HG03175 (cell line): ENCODE measurements at regions not wholly inside any gene's neighbourhood (a gene's known extent, or its start where the extent isn't known, plus 50 kb on each side); places are given as distances from the start of the nearest gene placed in this dataset.
"Not testable (repeated sequence)": the region's sequence is repeated elsewhere in the genome, so short reads cannot be mapped to it uniquely, and the experiment has no call there.

Experiments used
- ATAC-seq: cut with Tn5 transposase; IDR thresholded peaks from one replicate; pipeline ENCODE4 v1.9.1; 2021; ENCODE audit warnings: mild to moderate bottlenecking, moderate library complexity; ENCODE audit not compliant: unreplicated experiment

DNA sequence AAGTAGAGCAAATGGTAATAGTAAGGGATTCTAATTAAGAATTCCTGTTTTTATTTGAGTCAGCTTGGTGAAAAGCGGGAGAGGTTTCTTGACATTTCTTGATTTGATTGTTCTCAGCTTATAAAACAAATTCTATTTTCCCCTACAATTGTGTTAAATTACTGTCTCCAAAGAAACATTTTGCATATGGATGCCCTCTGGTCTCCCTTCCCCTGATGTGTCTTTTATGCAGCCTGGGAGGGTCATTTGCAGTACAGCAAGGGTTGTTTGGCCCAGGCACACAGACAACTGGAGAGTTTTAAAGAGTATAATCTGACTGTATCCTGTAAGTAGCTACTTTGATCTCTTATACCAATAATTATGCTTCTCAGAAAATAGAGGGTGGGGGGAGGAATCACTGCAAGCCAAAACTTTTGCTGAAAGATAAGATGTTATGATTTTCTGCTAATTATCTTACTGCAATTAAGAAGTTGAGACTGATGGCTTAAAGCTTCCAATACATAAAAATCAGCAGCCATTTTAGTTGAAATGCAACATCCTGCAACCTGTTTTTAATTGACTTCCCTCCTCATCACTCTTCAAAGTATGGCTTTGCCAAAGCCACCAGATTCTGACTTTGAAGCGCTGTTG lies 204.1 kb upstream of the SEMA6A start:
- ATAC-seq = no peak

DNA sequence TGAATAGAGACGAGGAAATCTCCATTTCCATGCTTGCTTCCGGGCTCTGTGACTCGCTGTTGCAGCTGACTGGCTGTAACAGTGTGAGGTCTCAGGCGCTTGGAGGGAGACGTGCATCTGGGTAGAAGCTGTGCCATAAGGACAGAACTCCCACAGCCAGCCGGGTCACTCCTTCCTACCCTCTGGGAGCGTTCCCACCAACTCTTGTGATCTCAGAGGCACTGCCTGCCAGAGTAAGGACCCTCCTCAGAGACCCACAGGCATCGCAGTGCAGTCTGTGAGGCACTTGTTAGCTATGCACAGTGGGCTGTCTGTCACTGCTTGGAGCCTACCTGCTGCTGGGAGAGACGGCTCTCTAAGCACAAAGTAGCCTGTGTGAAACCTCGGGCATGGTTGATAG lies 203.4 kb upstream of the SEMA6A start:
- ATAC-seq = no peak

DNA sequence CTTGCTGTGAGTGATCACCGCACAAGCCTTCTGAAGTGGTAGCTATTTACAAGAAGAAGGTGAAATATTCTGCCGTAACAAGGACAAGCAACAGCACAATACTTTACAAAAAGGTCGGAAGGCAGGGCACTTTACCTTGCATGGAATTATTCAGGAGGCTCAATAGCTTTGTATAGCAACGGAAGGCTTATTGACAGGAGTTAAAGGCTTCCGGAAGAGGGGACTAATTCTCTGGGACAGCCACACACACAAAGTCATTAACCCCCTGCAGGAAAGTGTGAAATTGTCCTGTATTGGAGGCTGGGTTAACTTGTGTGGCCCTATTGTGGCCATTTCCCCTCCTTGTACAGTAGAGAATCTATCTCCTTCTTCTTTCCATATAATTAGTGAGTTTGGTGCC lies 199.3 kb upstream of the SEMA6A start:
- ATAC-seq = no peak

DNA sequence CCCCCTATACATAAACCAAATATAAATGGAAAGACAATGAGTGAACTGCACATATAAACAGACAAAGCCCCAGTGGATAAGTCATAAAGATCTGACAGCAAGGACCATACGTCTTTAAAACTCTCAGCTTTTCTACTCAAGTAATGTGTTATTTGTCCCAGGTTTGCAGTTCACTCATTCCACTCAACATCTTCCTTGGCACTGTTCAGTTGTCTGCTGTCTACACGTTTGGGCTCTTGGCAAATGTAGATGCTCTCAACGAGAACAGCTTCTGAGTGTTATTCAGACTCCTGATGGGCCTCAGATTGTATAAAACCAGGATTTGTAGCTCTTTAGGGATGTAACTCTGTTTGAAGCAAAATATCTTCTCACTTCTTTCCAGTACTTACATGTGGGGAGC lies 198.2 kb upstream of the SEMA6A start:
- ATAC-seq = no peak

DNA sequence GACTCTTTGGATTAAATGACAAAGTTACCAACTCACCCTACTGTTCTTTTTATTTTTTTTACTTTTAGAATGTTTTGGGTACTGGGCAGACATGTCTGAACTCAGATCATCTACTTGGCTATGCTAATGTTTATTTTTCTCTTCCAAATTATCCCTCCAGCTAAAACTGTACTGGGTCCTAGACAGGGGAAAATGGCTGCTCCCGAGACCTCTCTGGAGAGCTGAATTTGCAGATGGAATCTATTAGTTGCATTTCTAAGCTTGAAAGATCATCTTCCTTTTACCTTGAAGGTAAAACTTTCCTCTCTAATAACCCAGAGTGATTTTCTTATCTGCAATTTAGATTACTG lies 197.5 kb upstream of the SEMA6A start:
- no peak for ATAC-seq

DNA sequence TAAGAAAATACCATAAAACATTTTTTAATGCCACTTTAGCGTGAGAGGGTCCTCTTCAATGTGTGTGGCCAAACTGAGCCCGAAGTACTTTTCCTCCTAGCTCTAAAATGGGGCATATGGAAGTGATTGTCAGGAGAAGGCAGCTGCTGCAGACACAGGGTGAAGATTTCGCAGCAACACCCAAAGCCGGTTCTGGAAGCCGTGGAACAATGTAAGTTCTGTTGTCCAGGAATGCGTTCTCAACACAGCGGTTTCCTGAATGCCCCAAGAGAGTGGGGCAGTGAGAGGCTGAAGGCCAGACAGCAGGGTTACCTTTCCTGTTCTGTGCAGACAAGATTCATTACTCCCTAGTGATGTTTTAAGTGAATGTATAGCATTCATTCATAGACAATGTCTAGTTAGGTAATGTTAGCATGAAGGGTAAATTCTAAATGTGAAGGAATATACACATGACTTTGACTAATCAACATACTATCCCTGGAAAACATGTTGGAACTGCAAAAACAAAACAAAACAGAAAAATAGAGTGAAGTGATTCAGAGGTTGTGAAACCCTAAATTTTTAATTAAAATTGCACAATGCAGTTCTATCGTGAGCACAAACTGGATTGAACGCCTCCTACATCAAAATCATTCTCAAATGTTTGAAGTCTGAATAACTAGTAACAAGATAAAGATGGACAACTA lies 197.0 kb upstream of the SEMA6A start:
- ATAC-seq = no peak

DNA sequence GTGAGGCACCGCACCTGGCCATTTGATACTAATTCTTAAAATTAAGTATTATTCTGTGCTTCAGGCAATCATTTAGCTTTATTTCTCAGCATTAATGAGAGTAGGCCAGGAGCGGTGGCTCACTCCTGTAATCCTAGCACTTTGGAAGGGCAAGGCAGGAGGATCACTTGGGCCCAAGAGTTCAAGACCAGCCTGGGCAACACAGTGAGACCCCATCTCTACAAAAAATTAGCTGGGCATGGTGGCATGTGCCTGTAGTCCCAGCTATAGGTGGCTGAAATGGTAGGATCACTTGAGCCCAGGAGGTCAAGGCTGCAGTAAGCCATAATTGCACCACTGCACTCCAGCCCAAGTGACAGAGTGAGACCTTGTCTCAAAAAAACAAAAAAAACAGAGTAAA lies 195.3 kb upstream of the SEMA6A start:
- ATAC-seq = not testable (repeated sequence)

DNA sequence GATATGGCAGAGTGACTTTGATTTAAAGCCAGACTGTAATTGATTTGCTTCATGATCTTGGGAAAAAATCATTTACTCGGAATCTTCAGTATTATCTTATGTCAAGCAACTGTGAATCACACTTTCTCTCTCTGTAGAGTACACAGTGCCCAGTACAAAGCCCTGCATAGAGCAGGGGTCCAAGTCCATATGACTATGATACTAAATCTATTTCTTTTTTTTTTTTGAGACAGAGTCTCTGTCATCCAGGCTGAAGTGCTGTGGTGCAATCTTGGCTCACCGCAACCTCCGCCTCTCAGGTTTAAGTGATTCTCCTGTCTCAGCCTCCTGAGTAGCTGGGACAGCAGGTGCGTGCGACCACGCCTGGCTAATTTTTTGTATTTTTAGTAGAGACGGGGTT lies 194.8 kb upstream of the SEMA6A start:
- ATAC-seq = no peak

DNA sequence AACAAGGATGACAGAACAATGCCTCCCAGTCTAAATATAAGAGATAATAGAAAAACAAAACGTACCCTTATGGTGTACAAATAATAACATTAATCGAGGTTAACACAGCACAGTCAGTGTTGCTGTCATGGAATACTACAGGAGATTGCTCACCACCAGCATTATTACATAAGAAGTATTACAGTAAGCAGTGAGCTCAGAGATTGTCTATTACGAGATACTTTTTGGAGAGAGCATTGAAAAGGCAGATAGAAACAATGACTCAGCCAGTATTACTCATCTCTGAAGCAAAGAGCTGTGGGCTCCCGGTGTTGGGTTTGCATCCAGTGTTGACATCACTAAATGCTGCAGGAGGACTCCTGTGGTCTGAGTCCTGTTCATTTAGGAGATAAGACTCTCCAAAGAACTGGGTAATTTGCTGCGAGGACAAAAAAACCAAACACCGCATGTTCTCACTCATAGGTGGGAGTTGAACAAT lies 191.9 kb upstream of the SEMA6A start:
- peak; percentile 45 for ATAC-seq

DNA sequence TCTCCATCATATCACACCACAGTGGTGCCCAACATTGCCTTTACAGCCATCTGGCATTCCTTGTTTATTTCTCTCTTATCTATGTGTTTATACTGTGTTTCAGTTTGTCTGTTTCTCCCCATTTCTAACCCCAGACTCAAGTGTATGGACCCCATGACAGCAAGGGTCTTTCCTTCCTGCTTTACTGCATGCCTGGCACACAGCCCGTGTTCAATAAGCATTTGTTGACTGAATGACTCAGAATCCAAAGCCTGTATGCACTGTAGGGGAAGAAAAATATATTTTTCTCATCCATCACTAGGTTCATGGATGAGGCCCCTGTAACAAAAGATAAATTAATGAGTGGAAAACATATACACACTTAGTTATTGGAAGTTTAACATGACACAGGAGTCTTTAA lies 190.8 kb upstream of the SEMA6A start:
- no peak for ATAC-seq

GRCh38 chr5:116764941-116765340 lies 190.3 kb upstream of the SEMA6A start:
- no peak for ATAC-seq

DNA sequence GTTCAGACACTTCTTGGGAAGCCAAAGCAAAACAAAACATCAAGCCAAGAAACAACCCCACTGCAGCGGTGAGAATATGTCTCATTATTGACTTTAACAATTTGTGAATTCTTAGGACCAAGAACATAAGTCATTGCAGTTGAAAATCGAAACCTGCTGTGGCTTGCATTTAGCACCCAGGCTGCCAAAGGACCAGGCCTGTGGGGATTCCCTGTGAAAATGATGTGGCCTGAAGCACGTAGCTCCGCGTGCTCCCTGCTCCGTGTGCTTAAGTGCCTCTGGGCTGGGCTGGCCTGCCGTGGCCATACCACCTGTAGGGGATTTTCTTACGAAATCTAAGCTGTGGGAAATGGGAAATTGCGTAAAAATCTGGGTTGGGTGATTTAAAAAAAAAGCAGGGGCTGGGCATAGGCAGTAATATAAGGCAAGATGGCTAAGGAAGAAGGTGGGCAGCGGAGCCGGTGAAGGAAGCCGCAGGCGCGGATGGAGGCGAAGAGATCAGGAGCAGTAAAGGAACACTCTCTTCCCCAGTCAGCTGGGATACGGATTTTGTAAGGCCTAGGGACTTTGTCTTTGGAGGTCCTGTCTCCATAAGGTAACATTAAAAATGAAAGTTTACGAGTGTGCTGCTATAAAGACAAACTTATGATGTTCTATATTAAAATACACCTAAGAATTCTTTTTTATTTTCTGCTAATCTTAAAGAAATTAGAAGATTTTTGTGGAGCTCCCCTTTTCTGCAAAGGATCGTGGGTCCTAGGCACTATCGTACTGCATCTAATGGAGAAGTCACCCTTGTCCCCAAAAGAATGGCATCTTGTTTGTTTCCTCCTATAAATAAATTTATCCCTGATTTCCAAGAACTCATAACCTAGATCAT lies 189.6 kb upstream of the SEMA6A start:
- peak; percentile 60 for ATAC-seq

GRCh38 chr5:116759860-116760640 lies 185.4 kb upstream of the SEMA6A start:
- no peak for ATAC-seq

GRCh38 chr5:116757326-116757725 lies 182.7 kb upstream of the SEMA6A start:
- no peak for ATAC-seq

DNA sequence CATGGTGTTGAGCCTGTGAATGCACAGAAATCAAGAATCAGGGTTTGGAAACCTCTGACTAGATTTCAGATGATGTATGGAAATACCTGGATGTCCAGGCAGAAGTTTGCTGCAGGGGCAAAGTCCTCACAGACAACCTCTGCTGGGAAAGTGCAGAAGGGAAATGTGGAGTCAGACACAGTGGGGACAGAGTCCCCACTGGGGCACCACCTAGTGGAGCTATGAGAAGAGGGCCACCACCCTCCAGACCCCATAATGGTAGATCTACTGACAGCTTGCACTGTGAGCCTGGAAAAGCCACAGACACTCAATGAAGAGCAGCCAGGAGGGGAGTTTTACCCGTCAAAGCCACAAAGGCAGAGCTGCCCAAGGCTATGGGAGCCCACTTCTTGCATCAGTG lies 181.9 kb upstream of the SEMA6A start:
- no peak for ATAC-seq

- no peak for ATAC-seq
Measured at GRCh38 chr5:116754556-116754955, 179.9 kb upstream of the SEMA6A start.

DNA sequence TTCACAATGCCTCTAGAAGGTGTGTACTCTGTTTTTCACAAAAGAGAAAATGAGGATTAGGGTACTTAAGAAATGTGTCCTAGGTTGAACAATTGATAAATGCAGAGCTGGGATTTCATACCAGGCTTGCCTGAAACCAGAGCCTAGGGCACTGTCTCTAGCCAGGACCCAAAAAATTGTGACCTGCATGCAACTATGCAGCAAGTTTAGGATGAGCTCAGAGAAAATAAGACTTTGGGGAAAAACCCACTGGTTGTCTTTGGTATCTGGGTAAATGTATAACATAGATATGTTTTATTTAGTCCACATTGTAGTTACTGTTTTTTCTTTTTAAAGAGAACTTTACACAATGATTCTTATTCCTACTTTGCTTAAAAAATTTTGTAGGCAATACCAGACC lies 177.1 kb upstream of the SEMA6A start:
- no peak for ATAC-seq

DNA sequence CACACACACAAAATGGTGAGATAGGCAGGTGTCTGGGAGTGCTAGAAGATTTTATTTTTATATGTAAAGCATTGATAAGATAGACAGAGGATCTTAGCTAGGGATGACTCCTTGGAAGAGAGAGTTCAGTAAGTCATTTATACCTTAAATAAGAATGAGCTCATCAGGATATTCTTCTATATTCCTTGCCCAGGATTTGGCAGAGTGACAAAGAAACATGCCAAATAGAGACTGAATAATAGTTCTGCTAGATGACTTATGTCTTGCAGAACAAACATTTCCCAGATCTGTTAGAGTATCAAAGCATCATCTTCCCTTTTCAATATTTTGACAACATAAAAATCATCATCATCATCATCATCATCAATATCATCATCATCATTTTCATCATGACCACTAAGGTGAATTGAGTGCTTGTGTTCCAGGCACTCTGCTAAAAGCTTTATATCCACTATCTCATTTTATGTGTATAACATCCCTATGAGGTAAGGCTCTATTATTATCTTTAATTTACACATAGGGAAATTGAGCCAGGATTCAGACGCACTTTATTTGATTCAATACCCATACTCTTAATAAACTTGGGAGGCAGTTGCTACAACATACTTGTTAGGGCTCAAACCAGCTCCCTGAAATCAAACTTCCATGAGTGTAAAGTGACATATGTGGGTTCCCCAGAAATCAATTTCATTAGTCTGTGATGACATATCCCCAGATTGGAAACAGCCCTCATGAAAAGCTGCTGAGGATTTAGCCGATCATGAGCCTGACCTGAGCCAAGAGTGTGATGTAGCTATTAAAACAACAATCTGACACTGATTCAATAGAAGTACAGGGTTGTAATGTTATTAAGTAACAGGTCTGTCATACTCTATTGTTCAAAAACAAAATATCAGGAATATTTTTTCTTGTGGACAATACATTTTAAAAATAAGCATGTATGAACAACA lies 176.3 kb upstream of the SEMA6A start:
- ATAC-seq = no peak

DNA sequence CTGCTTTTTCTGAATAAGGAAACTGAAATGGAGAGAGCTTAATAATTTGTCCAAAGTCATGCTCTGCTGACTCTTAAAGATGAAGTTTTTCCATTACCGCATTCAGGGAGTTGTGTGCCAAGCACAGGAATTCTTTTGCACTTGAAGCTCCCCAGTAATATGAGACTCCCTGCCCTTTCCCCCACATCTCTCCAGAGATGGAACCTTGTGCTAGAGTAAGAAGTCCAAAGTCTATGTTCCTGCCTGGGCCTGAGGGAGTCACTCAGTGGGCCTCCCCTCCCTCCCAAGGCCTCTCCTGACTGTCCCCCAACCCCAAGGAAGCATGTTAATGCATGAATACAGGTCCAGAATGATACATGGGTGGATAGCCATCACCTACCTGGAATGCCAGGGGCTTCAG lies 173.3 kb upstream of the SEMA6A start:
- ATAC-seq = no peak

DNA sequence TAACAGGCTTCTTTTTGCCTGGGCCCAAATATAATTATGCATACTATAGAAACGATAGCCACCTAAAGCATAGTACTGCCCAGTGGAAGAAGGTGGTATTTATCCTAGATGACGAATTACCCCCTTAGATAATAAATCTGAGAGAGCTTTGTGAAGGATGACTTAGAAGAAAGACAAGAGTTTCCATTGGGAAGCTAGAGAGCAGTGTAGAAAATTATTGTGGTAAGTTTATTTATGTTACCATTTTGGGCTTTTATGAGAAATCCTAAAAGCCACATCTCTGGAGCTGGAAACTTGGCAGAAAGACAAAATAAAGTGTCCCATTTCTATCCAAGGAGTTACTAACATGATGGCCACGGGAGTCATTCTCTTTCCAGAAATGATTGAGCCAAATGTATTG lies 172.0 kb upstream of the SEMA6A start:
- no peak for ATAC-seq
